Right lobe of liver (tissue), 4 donors: ENCODE measurements at regions not wholly inside any gene's neighbourhood (a gene's known extent, or its start where the extent isn't known, plus 50 kb on each side); places are given as distances from the start of the nearest gene placed in this dataset.

ENCODE experiments used
- POLR2A ChIP-seq: fragments of 450-650 bp; IDR thresholded peaks from one replicate; pipeline ENCODE4 v1.6.1; 2017; ENCODE audit warnings: antibody characterized with exemption, mild to moderate bottlenecking
- TF ChIP-seq, protein P1 (sequence below), 4 donors: fragments of 200-600 bp in 3 of 4; fragments of 450-650 bp in 1 of 4; IDR thresholded peaks; one replicate each; pipeline versions ENCODE4 v1.5.1 to v1.8.0; 2016 to 2022; ENCODE audit warnings: antibody characterized with exemption in 4 of 4, mild to moderate bottlenecking in 2 of 4
- donor health status: DM: no; HTN: no; CAD: no.
- donor health status: DM: no; HTN: no; CAD: no.
- donor health status: DM: no; HTN: yes; CAD: no.

DNA sequence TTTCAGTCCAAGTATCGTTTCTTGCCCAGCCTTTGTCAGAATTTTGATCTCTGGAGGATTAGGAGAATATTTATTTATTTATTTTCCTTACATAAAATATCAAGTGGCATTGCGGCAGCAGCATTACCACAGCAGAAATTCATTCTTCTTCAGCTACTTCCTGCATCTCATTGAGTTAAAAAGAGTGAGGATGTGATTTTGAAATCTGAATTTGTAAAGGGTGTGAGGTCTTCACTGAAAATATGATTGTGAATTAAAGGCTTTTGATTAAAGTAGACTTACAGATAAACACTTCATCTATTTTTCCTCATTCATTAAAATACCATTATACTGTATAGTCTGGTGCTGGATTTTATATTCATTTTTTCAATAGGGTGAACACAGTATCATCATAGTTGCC lies 328.4 kb downstream of the PRL start:
- TF ChIP-seq, protein P1, sequence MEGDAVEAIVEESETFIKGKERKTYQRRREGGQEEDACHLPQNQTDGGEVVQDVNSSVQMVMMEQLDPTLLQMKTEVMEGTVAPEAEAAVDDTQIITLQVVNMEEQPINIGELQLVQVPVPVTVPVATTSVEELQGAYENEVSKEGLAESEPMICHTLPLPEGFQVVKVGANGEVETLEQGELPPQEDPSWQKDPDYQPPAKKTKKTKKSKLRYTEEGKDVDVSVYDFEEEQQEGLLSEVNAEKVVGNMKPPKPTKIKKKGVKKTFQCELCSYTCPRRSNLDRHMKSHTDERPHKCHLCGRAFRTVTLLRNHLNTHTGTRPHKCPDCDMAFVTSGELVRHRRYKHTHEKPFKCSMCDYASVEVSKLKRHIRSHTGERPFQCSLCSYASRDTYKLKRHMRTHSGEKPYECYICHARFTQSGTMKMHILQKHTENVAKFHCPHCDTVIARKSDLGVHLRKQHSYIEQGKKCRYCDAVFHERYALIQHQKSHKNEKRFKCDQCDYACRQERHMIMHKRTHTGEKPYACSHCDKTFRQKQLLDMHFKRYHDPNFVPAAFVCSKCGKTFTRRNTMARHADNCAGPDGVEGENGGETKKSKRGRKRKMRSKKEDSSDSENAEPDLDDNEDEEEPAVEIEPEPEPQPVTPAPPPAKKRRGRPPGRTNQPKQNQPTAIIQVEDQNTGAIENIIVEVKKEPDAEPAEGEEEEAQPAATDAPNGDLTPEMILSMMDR (IDR thresholded peaks at IDR 0.05) = no peak
- TF ChIP-seq POLR2A = no peak
